GM12873 (cell line): ENCODE measurements at regions not wholly inside any gene's neighbourhood (a gene's known extent, or its start where the extent isn't known, plus 50 kb on each side); places are given as distances from the start of the nearest gene placed in this dataset.

Experiments
- CTCF ChIP-seq: IDR thresholded peaks from 2 replicates; pipeline ENCODE4 v1.5.1; 2012; ENCODE audit warnings: low read depth, mild to moderate bottlenecking, moderate library complexity, low read length, control low read depth; ENCODE audit not compliant: insufficient read depth; ENCODE audit errors: missing control alignments

GRCh38 chr18:73043611-73044010, 175.8 kb upstream of the NETO1 start:
- no peak for TF ChIP-seq CTCF

DNA sequence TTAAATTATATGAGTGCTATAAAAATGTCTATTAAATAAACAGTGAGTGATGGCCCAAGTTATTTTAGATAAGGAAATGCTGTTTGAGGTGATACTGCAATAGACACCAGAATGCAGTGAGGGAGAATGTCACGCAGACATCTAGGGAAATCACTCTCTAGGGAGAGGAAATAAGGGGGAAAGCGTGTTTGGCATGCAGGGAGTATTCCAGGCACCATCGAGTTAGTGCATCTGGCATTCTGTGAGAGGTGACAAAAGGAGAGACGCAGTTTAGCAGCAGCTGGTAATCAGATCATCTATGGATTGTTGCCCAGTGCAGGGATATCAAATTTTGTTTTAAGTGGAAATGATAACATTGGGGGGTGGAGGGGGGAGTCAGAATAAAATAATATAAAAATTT, 175.4 kb upstream of the NETO1 start:
- TF ChIP-seq CTCF, result no peak

DNA sequence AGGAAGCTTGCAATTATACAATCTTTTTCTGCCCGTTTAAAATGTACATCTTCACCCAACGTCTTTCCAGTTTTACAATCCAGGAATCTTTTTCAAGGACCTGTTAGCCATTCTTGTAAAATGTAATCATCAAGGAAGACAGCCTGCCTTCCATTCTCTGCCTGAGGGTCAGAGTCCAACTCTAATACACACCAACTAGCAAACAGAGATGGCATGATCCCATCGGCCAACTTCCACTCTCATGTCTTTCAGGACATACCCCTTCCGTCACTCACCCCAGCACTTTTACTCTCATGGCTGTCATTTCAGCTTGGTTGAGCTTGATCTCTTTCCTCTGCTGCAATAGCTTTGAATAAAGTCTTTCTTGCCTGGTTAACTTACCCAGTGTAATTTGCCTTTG, 172.5 kb upstream of the NETO1 start:
- no peak for TF ChIP-seq CTCF

- no peak for TF ChIP-seq CTCF
These were observed 170.5 kb upstream of the NETO1 start for GRCh38 chr18:73038336-73038735.

GRCh38 chr18:73023975-73024374, 156.2 kb upstream of the NETO1 start:
- TF ChIP-seq CTCF, result no peak

GRCh38 chr18:73009691-73010090, 141.9 kb upstream of the NETO1 start:
- TF ChIP-seq CTCF, result no peak

- no peak for TF ChIP-seq CTCF
These were observed 140.1 kb upstream of the NETO1 start for GRCh38 chr18:73007915-73008308.

DNA sequence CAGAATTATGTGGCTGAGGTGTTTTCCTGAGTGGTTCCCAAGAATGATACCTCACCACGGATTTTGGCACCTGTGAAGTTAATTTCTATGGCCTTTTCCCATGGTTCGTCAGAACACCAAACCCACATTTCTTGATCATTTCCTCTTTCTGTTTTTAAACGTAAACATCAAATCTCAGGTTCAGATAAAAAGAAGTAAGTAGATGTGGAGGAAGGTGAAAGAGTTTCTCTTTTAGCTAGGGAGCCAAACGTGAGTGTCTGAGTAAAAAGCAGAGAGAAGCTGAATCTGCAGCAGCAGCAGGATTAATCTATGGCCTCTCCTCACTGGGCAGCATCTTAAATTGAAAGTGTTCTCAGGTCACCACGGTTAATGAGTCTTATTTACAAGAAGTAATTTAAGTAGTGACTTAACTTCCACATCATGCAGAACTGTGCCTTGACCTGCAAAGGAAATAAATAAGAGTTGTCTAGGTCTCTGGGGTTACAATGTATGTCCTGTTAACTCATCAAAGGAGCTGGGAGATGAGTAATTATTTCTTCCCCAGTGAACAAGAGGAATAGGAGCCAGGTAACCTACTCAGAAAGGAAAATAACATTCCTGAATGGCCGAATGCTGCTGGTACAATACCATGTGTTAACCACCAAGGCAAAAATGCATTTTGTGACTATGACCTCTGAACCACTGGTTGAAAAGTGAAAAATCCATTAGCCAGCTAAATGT, 139.6 kb upstream of the NETO1 start:
- no peak for TF ChIP-seq CTCF
